Activated CD4-positive, alpha-beta T cell treated with anti-CD3 and anti-CD28 coated beads, Interleukin-2, amount 10 ng/mL, durations not matched to agents 7 days and 5 days (primary cell): ENCODE measurements at regions not wholly inside any gene's neighbourhood (a gene's known extent, or its start where the extent isn't known, plus 50 kb on each side); places are given as distances from the start of the nearest gene placed in this dataset.

Source experiments
- CTCF ChIA-PET: fragments of 350-600 bp; sonication (Branson Sonifier 250); formaldehyde crosslinking; loops from one replicate; lab custom pipeline; 2021; ENCODE audit warnings: antibody characterized with exemption; lab: Charles Lee
- POLR2A ChIA-PET: fragments of 350-600 bp; sonication (Branson Sonifier 250); formaldehyde crosslinking; loops from one replicate; lab custom pipeline; 2021; ENCODE audit warnings: antibody characterized with exemption; lab: Charles Lee
- DNase-seq: peaks from one replicate; pipeline ENCODE4 v3.0.0-alpha.2; 2020
- H3K27ac Mint-ChIP-seq: one replicate; pipeline ENCODE4 v1.8.0; 2021; ENCODE audit warnings: mild to moderate bottlenecking, moderate library complexity, mixed read lengths
- H3K27me3 Mint-ChIP-seq: one replicate; pipeline ENCODE4 v1.8.0; 2021; ENCODE audit warnings: mixed read lengths
- H3K36me3 Mint-ChIP-seq: one replicate; pipeline ENCODE4 v1.8.0; 2021; ENCODE audit warnings: low read depth, mixed read lengths
- H3K4me1 Mint-ChIP-seq: one replicate; pipeline ENCODE4 v1.8.0; 2021; ENCODE audit warnings: mixed read lengths
- H3K4me3 Mint-ChIP-seq: one replicate; pipeline ENCODE4 v1.8.0; 2021; ENCODE audit warnings: mild to moderate bottlenecking, moderate library complexity, mixed read lengths
- H3K9me3 Mint-ChIP-seq: one replicate; pipeline ENCODE4 v1.8.0; 2021; ENCODE audit warnings: mixed read lengths

GRCh38 chr6:77143659-77144447 lies 319.4 kb downstream of the HTR1B start:
- no peak for DNase-seq
- Mint-ChIP-seq H3K27ac (no peak overlapping the region), H3K36me3 (no peaks in the 10 kb centered on the region), H3K9me3 (no peaks in the 10 kb centered on the region), H3K27me3 (no peaks in the 10 kb centered on the region), H3K4me3 (no peak overlapping the region), H3K4me1 (no peaks in the 10 kb centered on the region)
- ChIA-PET POLR2A (no interaction called here), CTCF (no interaction called here)

GRCh38 chr6:77136086-77136485 lies 327.2 kb downstream of the HTR1B start:
- H3K27me3 Mint-ChIP-seq = no peaks in the 10 kb centered on the region
- H3K36me3 Mint-ChIP-seq = no peaks in the 10 kb centered on the region
- no peak overlapping the region for H3K4me3 Mint-ChIP-seq
- POLR2A ChIA-PET = no interaction called here
- no peak overlapping the region for H3K27ac Mint-ChIP-seq
- CTCF ChIA-PET = no interaction called here
- no peak for DNase-seq
- H3K4me1 Mint-ChIP-seq = no peaks in the 10 kb centered on the region
- no peaks in the 10 kb centered on the region for H3K9me3 Mint-ChIP-seq

GRCh38 chr6:77133031-77133430 lies 330.3 kb downstream of the HTR1B start:
- ChIA-PET CTCF (no interaction called here), POLR2A (no interaction called here)
- Mint-ChIP-seq H3K36me3 (no peaks in the 10 kb centered on the region), H3K9me3 (peaks cover 4% of the 10 kb centered on the region), H3K27ac (no peak overlapping the region), H3K4me3 (no peak overlapping the region), H3K4me1 (no peaks in the 10 kb centered on the region), H3K27me3 (no peaks in the 10 kb centered on the region)
- no peak for DNase-seq

GRCh38 chr6:77131426-77131825 lies 331.9 kb downstream of the HTR1B start:
- no peak for DNase-seq
- no peaks in the 10 kb centered on the region for H3K4me1 Mint-ChIP-seq
- H3K9me3 Mint-ChIP-seq = peaks cover 6% of the 10 kb centered on the region
- POLR2A ChIA-PET = no interaction called here
- H3K27ac Mint-ChIP-seq = no peak overlapping the region
- H3K36me3 Mint-ChIP-seq = no peaks in the 10 kb centered on the region
- CTCF ChIA-PET = no interaction called here
- no peaks in the 10 kb centered on the region for H3K27me3 Mint-ChIP-seq
- no peak overlapping the region for H3K4me3 Mint-ChIP-seq

- ChIA-PET CTCF (no interaction called here), POLR2A (no interaction called here)
- Mint-ChIP-seq H3K4me1 (no peaks in the 10 kb centered on the region), H3K4me3 (no peak overlapping the region), H3K27ac (no peak overlapping the region), H3K9me3 (peaks cover 9% of the 10 kb centered on the region), H3K36me3 (no peaks in the 10 kb centered on the region), H3K27me3 (no peaks in the 10 kb centered on the region)
- DNase-seq = no peak
Measured at GRCh38 chr6:77124604-77125003, 338.7 kb downstream of the HTR1B start.

- no peak for DNase-seq
- H3K9me3 Mint-ChIP-seq = peaks cover 9% of the 10 kb centered on the region
- no peak overlapping the region for H3K27ac Mint-ChIP-seq
- H3K36me3 Mint-ChIP-seq = no peaks in the 10 kb centered on the region
- no peak overlapping the region for H3K4me3 Mint-ChIP-seq
- CTCF ChIA-PET = interaction anchor here (0.6 kb wide), 1 partner anchor 317 kb away, joined by 3 read pairs; no protein-coding TSS in a partner anchor
- POLR2A ChIA-PET = no interaction called here
- H3K27me3 Mint-ChIP-seq = no peaks in the 10 kb centered on the region
- no peaks in the 10 kb centered on the region for H3K4me1 Mint-ChIP-seq
Measured at GRCh38 chr6:77123527-77123926, 339.8 kb downstream of the HTR1B start.

- Mint-ChIP-seq H3K27me3 (no peaks in the 10 kb centered on the region), H3K9me3 (no peaks in the 10 kb centered on the region), H3K36me3 (no peaks in the 10 kb centered on the region), H3K27ac (no peak overlapping the region), H3K4me1 (no peaks in the 10 kb centered on the region), H3K4me3 (no peak overlapping the region)
- ChIA-PET POLR2A (no interaction called here), CTCF (no interaction called here)
- DNase-seq = no peak
Measured at GRCh38 chr6:77106992-77107391, 356.3 kb downstream of the HTR1B start.

GRCh38 chr6:77105091-77105490 lies 358.2 kb downstream of the HTR1B start:
- ChIA-PET CTCF (interaction anchor here (0.6 kb wide), 1 partner anchor 11 kb away, joined by 3 read pairs; no protein-coding TSS in a partner anchor), POLR2A (no interaction called here)
- H3K36me3 Mint-ChIP-seq = no peaks in the 10 kb centered on the region
- DNase-seq = no peak
- no peaks in the 10 kb centered on the region for H3K9me3 Mint-ChIP-seq
- no peak overlapping the region for H3K4me3 Mint-ChIP-seq
- no peak overlapping the region for H3K27ac Mint-ChIP-seq
- H3K27me3 Mint-ChIP-seq = no peaks in the 10 kb centered on the region
- H3K4me1 Mint-ChIP-seq = no peaks in the 10 kb centered on the region

- no peak for DNase-seq
Measured at GRCh38 chr6:77097940-77098339, 365.4 kb downstream of the HTR1B start.

GRCh38 chr6:77095936-77096627 lies 367.2 kb downstream of the HTR1B start:
- ChIA-PET POLR2A (no interaction called here), CTCF (no interaction called here)
- no peak overlapping the region for H3K4me3 Mint-ChIP-seq
- H3K27ac Mint-ChIP-seq = no peak overlapping the region
- no peak for DNase-seq
- peaks cover 2% of the 10 kb centered on the region for H3K9me3 Mint-ChIP-seq
- no peaks in the 10 kb centered on the region for H3K4me1 Mint-ChIP-seq
- no peaks in the 10 kb centered on the region for H3K36me3 Mint-ChIP-seq
- no peaks in the 10 kb centered on the region for H3K27me3 Mint-ChIP-seq

More at GRCh38 chr6:77097940-77098339, 365.4 kb downstream of the HTR1B start:
- ChIA-PET POLR2A (no interaction called here), CTCF (no interaction called here)
- Mint-ChIP-seq H3K9me3 (no peaks in the 10 kb centered on the region), H3K4me1 (no peaks in the 10 kb centered on the region), H3K36me3 (no peaks in the 10 kb centered on the region), H3K27me3 (no peaks in the 10 kb centered on the region), H3K4me3 (no peak overlapping the region), H3K27ac (no peak overlapping the region)

GRCh38 chr6:77094821-77095220 lies 368.5 kb downstream of the HTR1B start:
- H3K27ac Mint-ChIP-seq = no peak overlapping the region
- ChIA-PET CTCF (no interaction called here), POLR2A (no interaction called here)
- no peaks in the 10 kb centered on the region for H3K4me1 Mint-ChIP-seq
- H3K4me3 Mint-ChIP-seq = no peak overlapping the region
- H3K27me3 Mint-ChIP-seq = no peaks in the 10 kb centered on the region
- DNase-seq = no peak
- H3K36me3 Mint-ChIP-seq = no peaks in the 10 kb centered on the region
- H3K9me3 Mint-ChIP-seq = peaks cover 2% of the 10 kb centered on the region

- no peaks in the 10 kb centered on the region for H3K4me1 Mint-ChIP-seq
- CTCF ChIA-PET = no interaction called here
- POLR2A ChIA-PET = no interaction called here
Measured at GRCh38 chr6:77092971-77093370, 370.3 kb downstream of the HTR1B start.

GRCh38 chr6:77089776-77090175 lies 373.5 kb downstream of the HTR1B start:
- no peaks in the 10 kb centered on the region for H3K4me1 Mint-ChIP-seq
- no peak overlapping the region for H3K4me3 Mint-ChIP-seq
- no peaks in the 10 kb centered on the region for H3K36me3 Mint-ChIP-seq
- ChIA-PET CTCF (no interaction called here), POLR2A (no interaction called here)
- no peaks in the 10 kb centered on the region for H3K27me3 Mint-ChIP-seq
- H3K27ac Mint-ChIP-seq = no peak overlapping the region
- H3K9me3 Mint-ChIP-seq = peaks cover 2% of the 10 kb centered on the region
- DNase-seq = no peak

More at GRCh38 chr6:77092971-77093370, 370.3 kb downstream of the HTR1B start:
- no peak for DNase-seq
- Mint-ChIP-seq H3K27me3 (no peaks in the 10 kb centered on the region), H3K27ac (no peak overlapping the region), H3K4me3 (no peak overlapping the region), H3K9me3 (peaks cover 2% of the 10 kb centered on the region), H3K36me3 (no peaks in the 10 kb centered on the region)
